Breast epithelium (tissue), 3 donors: ENCODE measurements at regions not wholly inside any gene's neighbourhood (a gene's known extent, or its start where the extent isn't known, plus 50 kb on each side); places are given as distances from the start of the nearest gene placed in this dataset.

Source experiments
- POLR2AphosphoS5 ChIP-seq, 3 donors: sonication (generic); formaldehyde crosslinking; IDR thresholded peaks; one replicate each; pipeline ENCODE4 v1.6.1; 2017; ENCODE audit warnings: antibody characterized with exemption in 3 of 3
- TF ChIP-seq, protein P1 (sequence below), 3 donors: fragments of 450-650 bp; IDR thresholded peaks; one replicate each; pipeline ENCODE4 v1.5.1; 2016 to 2017; ENCODE audit warnings: antibody characterized with exemption in 3 of 3, mild to moderate bottlenecking in 3 of 3, moderate library complexity in 3 of 3

GRCh38 chr11:69350040-69350439, 56.1 kb downstream of the MYEOV start:
- TF ChIP-seq POLR2AphosphoS5 (IDR thresholded peaks at IDR 0.05) = no peak
- TF ChIP-seq, protein P1, sequence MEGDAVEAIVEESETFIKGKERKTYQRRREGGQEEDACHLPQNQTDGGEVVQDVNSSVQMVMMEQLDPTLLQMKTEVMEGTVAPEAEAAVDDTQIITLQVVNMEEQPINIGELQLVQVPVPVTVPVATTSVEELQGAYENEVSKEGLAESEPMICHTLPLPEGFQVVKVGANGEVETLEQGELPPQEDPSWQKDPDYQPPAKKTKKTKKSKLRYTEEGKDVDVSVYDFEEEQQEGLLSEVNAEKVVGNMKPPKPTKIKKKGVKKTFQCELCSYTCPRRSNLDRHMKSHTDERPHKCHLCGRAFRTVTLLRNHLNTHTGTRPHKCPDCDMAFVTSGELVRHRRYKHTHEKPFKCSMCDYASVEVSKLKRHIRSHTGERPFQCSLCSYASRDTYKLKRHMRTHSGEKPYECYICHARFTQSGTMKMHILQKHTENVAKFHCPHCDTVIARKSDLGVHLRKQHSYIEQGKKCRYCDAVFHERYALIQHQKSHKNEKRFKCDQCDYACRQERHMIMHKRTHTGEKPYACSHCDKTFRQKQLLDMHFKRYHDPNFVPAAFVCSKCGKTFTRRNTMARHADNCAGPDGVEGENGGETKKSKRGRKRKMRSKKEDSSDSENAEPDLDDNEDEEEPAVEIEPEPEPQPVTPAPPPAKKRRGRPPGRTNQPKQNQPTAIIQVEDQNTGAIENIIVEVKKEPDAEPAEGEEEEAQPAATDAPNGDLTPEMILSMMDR (IDR thresholded peaks at IDR 0.05) = no peak
